GM21528 (cell line): ENCODE measurements at regions not wholly inside any gene's neighbourhood (a gene's known extent, or its start where the extent isn't known, plus 50 kb on each side); places are given as distances from the start of the nearest gene placed in this dataset.

Experiments
- ATAC-seq: cut with Tn5 transposase; IDR thresholded peaks from one replicate; pipeline ENCODE4 v1.9.1; 2021; ENCODE audit warnings: mild to moderate bottlenecking, moderate library complexity; ENCODE audit not compliant: unreplicated experiment, low FRiP score

GRCh38 chr20:53752583-53752970 is 158.9 kb upstream of the ZNF217 start:
- no peak for ATAC-seq

DNA sequence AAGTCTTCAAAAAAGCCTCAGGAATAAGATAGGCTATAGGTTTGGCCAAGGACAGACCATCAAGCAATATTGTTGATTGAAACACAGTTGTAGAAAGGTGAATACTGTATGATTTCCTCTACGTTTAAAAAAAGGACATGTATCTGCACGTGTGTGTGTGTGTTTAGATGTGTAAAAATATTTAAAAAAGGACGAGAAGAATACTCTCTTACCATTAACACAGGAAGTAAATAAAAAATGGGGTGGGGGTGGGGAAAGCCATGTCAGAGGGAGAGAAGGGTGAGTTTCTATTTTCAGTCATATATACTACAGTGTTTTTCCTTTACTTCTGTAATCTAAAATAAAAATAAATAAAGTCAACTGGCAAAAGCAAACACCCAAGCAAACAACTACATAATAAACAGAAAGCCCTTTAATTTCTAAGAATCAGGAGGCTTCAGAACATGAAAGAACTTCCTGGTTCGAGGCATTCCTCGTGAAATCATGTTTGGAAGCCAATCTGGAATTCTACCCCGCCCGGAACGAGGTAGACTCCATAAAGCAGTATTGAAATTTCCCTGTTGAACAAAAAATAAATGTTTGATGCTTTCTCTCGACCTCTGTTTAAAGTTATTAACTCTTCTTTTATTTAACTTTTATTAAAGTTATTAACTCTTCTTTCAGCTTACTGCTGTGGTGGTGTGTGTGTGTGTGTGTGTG is 158.1 kb upstream of the ZNF217 start:
- no peak for ATAC-seq

- ATAC-seq, result peak; percentile 80
These were observed 157.4 kb upstream of the ZNF217 start for GRCh38 chr20:53750827-53751619.

DNA sequence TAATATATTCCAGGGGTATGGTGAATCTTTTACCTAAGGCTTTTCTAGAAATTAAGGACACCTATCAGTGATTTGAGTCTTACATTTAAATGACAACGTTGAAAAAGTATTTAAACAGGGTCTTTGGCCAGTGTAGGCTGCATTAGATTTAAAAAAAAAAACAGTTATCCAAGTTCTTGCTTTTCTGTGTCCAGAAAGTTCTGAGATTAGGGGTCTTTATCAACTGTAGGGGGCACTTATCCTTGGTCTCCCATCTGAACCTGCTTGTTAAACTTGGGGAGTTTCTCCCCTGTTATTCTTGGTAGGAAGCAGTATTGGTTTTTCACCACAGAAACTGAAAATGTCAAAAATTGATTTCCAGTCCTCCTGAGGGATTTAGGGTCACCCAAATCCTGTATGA is 155.9 kb upstream of the ZNF217 start:
- ATAC-seq, result no peak

- no peak for ATAC-seq
These were observed 155.3 kb upstream of the ZNF217 start for GRCh38 chr20:53748821-53749421.

- ATAC-seq, result no peak
These were observed 154.5 kb upstream of the ZNF217 start for GRCh38 chr20:53748176-53748575.

DNA sequence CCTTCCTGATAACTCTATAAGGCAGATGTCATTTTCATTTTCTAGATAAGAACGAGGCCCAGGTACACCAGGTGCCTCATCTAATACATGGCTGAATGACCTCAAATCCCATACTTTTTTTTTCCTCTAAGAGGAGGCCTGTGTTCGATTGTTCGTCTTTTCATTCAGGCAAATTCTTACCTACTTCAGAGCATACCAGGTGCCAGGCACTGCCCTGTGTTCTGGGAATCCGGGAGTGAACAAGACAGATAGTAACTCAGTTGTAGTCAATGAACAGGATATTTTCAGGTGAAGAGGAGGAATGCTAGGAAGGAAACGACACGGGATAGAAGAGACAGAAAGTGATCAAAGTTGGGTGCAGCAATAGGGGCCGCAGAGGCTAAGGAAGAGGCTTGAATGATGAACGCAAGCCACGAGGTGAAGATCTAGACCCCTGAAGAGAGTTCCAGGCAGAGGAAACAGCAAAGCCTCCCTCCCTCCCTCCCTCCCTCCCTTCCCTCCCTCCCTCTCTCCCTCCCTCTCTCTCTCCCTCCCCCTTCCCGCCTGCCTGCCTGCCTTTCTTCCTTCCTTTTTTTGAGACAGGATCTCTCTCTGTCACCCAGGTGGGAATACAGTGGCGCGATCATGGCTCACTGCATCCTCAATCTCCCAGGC is 150.1 kb upstream of the ZNF217 start:
- ATAC-seq, result no peak

DNA sequence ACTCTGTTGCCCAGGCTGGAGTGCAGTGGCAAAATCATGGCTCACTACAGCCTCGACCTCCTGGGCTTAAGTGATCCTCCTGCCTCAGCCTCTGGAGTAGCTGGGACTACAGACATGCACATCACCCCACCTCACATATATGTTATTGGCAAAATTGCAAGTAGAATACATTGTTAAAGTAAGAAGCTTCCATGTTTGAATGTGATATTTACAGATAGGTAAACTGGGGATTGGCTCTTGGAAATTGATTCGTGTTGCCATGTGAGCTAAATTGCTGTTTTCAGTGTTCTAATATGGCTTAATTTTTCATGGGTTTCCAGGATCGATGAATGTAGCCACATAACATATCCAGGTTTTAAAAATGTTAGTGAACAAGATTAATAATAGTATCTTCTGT is 149.0 kb upstream of the ZNF217 start:
- ATAC-seq, result no peak

DNA sequence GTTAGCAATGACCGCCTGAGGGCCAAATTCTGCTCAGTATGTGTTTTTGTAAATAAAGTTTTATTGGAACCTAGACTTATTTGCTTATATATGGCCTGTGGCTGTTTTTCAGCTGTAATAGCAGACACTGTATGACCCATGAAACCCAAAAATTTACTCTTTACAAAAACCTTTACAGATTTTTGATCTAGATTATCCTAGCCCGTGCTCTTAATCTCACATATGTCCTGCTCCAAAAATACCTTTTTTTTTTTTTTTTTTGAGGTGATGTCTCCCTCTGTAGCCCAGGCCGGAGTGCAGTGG is 148.0 kb upstream of the ZNF217 start:
- ATAC-seq, result no peak

DNA sequence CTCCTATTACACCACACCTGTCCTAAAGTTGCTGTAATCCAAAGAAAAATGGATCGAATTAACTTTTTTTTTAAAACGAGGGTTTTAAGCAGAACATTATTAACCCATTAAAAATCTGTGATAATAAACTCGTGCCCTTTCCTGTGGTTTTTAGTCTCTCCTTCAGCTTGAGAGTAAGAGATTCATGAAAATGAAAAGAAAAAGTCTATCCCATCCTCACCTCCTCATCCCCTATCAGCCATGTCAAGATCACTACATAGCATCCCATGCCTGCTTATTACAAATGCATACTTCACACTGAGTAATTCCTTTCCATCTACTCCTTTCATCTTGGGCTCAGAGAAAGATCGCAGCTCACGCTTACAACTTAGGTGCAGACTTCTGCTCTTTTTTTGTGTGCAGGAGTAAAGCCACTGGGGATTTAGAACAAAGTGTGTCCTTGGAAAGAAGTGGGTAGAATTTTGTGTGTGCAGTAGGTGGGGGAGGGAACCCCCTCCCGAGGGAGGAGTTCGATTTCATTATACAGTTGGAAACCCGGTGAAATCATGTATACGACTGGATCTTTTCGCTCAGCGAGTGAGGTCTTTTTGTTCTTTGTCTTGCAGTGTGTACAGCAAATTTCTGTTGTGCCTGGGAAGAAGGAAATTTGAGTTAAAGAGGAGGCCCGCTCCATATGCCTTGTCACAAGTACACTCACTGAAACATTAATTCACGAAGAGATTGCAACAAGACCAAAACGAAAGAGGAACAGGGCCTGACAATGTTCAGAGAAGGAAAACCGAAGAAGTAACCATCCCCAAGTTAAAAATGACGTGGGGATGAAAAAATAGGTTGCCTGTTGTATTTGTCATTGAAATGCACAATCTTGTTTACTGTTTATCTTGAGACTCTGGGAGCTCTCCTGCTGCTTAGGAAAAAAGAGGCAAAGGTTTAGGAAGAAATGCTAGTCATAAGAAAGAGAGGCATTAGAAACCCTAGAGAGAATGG is 146.5 kb upstream of the ZNF217 start:
- ATAC-seq, result peak; percentile 58

GRCh38 chr20:53738945-53739798 is 145.5 kb upstream of the ZNF217 start:
- ATAC-seq, result no peak

DNA sequence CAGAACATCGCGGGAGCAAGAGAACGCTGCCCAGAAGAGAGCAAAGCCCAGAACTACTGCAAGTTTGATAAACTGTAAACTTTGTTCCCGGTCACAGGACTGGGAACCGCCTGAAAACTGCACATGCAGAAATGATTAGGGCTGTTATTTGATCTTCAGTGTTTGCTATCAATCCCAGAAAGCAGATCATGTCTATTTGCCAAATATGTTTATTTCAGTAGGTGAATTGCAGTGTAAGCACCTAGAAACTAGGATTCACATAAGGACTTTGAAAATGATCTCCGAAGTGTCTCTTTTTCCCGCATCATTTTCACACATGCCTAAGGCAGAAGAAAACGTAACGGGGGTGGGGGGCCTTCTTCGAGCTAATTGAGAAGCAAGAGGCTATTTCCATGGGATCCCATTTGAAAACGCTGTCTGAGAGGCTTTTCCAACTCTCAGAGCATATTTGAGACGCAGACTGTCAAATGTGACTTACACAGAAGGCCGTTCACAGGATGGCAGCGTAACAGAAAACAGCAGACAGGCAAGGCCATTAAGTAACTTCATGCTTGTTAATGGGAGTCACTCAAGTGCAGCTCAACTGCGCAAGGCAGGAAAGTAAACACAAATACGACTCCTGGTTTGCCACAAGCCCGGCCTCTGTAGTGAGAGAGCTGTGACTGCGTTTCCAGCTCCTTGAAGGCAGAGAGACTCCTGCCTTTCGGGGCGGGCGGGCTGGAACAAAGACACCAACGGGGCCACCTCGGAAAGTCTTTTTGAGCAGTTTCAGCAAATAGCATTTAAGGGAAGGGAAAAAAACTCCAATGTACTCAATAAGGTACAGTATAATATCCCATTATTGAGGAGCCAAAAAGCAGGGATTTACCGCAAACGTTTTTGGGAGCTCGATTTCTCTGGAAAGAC is 144.7 kb upstream of the ZNF217 start:
- no peak for ATAC-seq

- ATAC-seq, result no peak
These were observed 143.9 kb upstream of the ZNF217 start for GRCh38 chr20:53737396-53738038.

DNA sequence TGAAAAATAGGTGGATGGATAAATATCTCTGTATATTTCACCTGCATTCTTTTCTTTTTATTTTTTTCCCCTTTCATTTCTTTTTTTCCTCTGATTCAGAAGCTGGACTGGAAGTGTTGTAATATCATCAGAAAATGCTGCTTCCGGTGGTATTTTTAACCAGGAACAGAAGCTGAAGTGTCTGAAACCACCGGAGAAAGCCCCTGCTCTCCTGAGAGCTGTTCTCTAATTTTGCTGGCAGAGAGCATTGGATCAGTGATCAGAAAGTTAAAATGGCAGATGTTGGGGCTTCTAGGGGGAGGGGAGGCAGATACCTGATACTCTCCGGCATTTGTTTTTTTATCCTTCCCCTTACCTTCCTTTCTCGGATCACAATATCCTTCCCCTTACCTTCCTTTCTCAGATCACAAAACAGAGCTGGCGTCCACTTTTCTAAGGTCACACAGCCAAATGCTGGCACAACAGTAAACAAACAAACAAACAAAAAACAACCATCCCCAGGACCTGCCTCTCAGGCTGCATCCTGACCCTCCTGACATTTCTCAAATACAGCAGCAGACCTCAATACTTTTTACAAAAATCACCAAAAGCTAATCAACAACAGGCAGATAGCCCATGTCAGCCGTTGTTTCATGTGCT is 143.2 kb upstream of the ZNF217 start:
- ATAC-seq, result no peak

- ATAC-seq, result no peak
These were observed 142.6 kb upstream of the ZNF217 start for GRCh38 chr20:53736122-53736756.

DNA sequence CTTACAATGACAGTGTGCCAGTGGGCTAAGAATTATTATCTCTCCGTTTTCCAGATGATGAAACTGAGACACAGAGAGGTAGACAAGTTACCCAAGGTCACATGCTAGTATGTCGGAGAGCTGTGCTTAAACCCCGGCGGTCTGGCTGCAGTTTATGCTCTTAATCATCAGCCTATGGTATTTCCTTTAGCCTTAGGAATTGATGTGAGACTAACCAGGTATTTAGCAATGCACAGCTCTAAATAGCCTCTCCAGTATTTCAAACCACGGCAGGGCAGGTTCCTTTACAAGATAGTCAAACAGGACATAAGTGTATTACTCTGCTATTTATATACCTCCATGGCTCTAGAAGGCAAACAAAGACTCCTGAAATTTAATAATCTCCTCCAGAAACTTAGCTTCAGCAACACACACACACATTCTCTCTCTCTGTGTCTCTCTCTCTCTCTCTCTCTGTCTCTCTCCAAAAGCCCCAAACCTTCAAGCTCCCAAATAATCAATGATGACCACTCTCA is 142.0 kb upstream of the ZNF217 start:
- ATAC-seq, result no peak
